Lung (tissue), 11 donors: ENCODE measurements at regions not wholly inside any gene's neighbourhood (a gene's known extent, or its start where the extent isn't known, plus 50 kb on each side); places are given as distances from the start of the nearest gene placed in this dataset.

Experiments used
- ATAC-seq: fragments of 200-7000 bp; cut with Tn5 transposase; one replicate; pipeline ENCODE4 v1.9.1; 2020; ENCODE audit warnings: moderate number of reproducible peaks; ENCODE audit not compliant: insufficient read depth, low FRiP score
- DNase-seq, 3 donors: peaks; one replicate each; pipeline ENCODE4 v3.0.0-alpha.2; 2013 to 2017
- H3K27ac ChIP-seq, 2 donors: one replicate each; pipeline ENCODE4 v1.5.1; 2013; ENCODE audit warnings: mild to moderate bottlenecking in 2 of 2, moderate library complexity in 2 of 2, control low read depth in 1 of 2, inconsistent platforms in 1 of 2, low read depth in 1 of 2, low read length in 1 of 2
- H3K27me3 ChIP-seq, 3 donors: one replicate each; pipeline ENCODE4 v1.5.1; 2013; ENCODE audit warnings: low read length in 2 of 3; ENCODE audit not compliant: control insufficient read depth in 3 of 3, insufficient read depth in 3 of 3
- H3K36me3 ChIP-seq, 4 donors: one replicate each; pipeline ENCODE4 v1.5.1; 2013; ENCODE audit warnings: low read length in 4 of 4, mild to moderate bottlenecking in 1 of 4, moderate library complexity in 1 of 4; ENCODE audit not compliant: control insufficient read depth in 4 of 4, insufficient read depth in 4 of 4
- H3K4me1 ChIP-seq, 5 donors: one replicate each; pipeline ENCODE4 v1.5.1; 2013; ENCODE audit warnings: low read length in 5 of 5, mild to moderate bottlenecking in 2 of 5, moderate library complexity in 1 of 5; ENCODE audit not compliant: control insufficient read depth in 5 of 5, insufficient read depth in 5 of 5
- H3K4me3 ChIP-seq: one replicate; pipeline ENCODE4 v1.5.1; 2013; ENCODE audit warnings: mild to moderate bottlenecking, control low read depth, moderate library complexity
- H3K9ac ChIP-seq, 2 donors: one replicate each; pipeline ENCODE4 v1.5.1; 2013; ENCODE audit warnings: low read length in 2 of 2, control low read depth in 1 of 2; ENCODE audit not compliant: insufficient read depth in 1 of 2
- H3K9me3 ChIP-seq, 4 donors: one replicate each; pipeline ENCODE4 v1.5.1; 2013; ENCODE audit warnings: low read length in 3 of 4, mild to moderate bottlenecking in 1 of 4, moderate library complexity in 1 of 4; ENCODE audit not compliant: control insufficient read depth in 4 of 4, insufficient read depth in 3 of 4
- CTCF ChIP-seq: IDR thresholded peaks from 2 replicates; pipeline ENCODE4 v1.5.1; 2012; ENCODE audit warnings: mild to moderate bottlenecking; ENCODE audit errors: control extremely low read depth, extremely low read depth
- WGBS, 2 donors: extraction: QIAGEN DNeasy Blood & Tissue Kit; methylation state at CpG; one replicate each; pipeline ENCODE4 v1.1.7; 2013; 5-methylcytosine and 5-hydroxymethylcytosine counted together
- donor health status: control.
- donor health status: control.
- donor health status: Bipolar disorder and iron deficiency.
- donor health status: healthy.
- donor health status: DM: yes; HTN: yes; CAD: no.

- DNase-seq, result peak in 2 of 3 donors; percentile 16 to 39
- Histone ChIP-seq H3K36me3 (no peaks in the 10 kb centered on the region), H3K27me3 (no peaks in the 10 kb centered on the region), H3K9me3 (no peaks in the 10 kb centered on the region), H3K9ac (no peak overlapping the region), H3K4me3 (no peak overlapping the region), H3K27ac (no peak overlapping the region), H3K4me1 (no peaks in the 10 kb centered on the region)
- no peak for ATAC-seq
- TF ChIP-seq CTCF, result no peak
- 80 to 81% methylated on average over 5 of the region's 5 CpGs for WGBS, 2 donors
Measured at GRCh38 chr7:19294619-19295018, 149.4 kb upstream of the FERD3L start.

GRCh38 chr7:19293431-19293830 lies 148.2 kb upstream of the FERD3L start:
- no peaks in the 10 kb centered on the region for H3K9me3 ChIP-seq
- DNase-seq, result no peak
- H3K27me3 ChIP-seq, result no peaks in the 10 kb centered on the region
- no peak for ATAC-seq
- H3K27ac ChIP-seq, result no peak overlapping the region
- H3K36me3 ChIP-seq, result no peaks in the 10 kb centered on the region
- no peak overlapping the region for H3K4me3 ChIP-seq
- TF ChIP-seq CTCF, result no peak
- 72 to 88% methylated on average over 3 of the region's 3 CpGs for WGBS, 2 donors
- no peak overlapping the region for H3K9ac ChIP-seq
- H3K4me1 ChIP-seq, result no peaks in the 10 kb centered on the region

GRCh38 chr7:19290968-19291367 lies 145.7 kb upstream of the FERD3L start:
- H3K27me3 ChIP-seq, result no peaks in the 10 kb centered on the region
- no peak for TF ChIP-seq CTCF
- no peak overlapping the region for H3K27ac ChIP-seq
- no peaks in the 10 kb centered on the region for H3K4me1 ChIP-seq
- no peak overlapping the region for H3K4me3 ChIP-seq
- no peaks in the 10 kb centered on the region for H3K9me3 ChIP-seq
- DNase-seq (peak in 1 of 3 donors; percentile 6), ATAC-seq (no peak)
- H3K9ac ChIP-seq, result no peak overlapping the region
- H3K36me3 ChIP-seq, result no peaks in the 10 kb centered on the region

GRCh38 chr7:19290066-19290465 lies 144.8 kb upstream of the FERD3L start:
- no peaks in the 10 kb centered on the region for H3K27me3 ChIP-seq
- H3K4me3 ChIP-seq, result no peak overlapping the region
- WGBS, 2 donors, result 92 to 93% methylated on average over 1 of the region's 1 CpG
- DNase-seq, result no peak
- no peak for ATAC-seq
- no peaks in the 10 kb centered on the region for H3K4me1 ChIP-seq
- no peaks in the 10 kb centered on the region for H3K9me3 ChIP-seq
- TF ChIP-seq CTCF, result no peak
- no peak overlapping the region for H3K27ac ChIP-seq
- H3K36me3 ChIP-seq, result no peaks in the 10 kb centered on the region
- no peak overlapping the region for H3K9ac ChIP-seq
